ENCODE measurements at regions not wholly inside any gene's neighbourhood (a gene's known extent, or its start where the extent isn't known, plus 50 kb on each side); places are given as distances from the start of the nearest gene placed in this dataset.

DNA sequence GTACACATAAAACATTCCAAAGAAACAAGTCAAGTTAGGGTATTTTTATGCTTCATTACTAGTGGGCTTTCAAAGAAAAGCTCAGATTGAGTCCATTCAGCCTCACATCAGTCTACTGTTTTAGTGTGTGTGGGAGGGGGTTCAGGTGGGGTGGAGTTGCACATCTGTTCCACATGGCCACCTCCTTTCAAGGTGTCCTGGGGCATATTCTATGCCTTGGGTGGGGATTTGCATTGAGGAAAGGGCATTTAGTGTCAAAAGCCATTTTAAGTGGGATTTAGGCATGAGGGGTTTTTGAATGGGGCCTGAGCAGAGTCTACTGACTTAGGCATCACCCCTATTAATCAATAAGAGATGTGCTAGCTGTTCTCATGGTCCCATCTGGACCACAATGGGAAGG lies 983.1 kb downstream of the TLE4 start:
- H3K4me3 ChIP-seq, result no peak overlapping the region
- no peaks in the 10 kb centered on the region for H3K36me3 ChIP-seq (ENCODE audit: insufficient read depth, low read length)
- no peak overlapping the region for H3K9ac ChIP-seq (ENCODE audit: insufficient read length)
- no peak for DNase-seq (ENCODE audit: low read depth, low spot score)
- no peak for TF ChIP-seq EZH2 (IDR thresholded peaks at IDR 0.05)
- no peak for TF ChIP-seq FOXP2 (optimal IDR thresholded peaks at IDR 0.05; ENCODE audit: control extremely low read depth, extremely low read length, insufficient read depth)
- no peak for TF ChIP-seq POLR2AphosphoS5 (IDR thresholded peaks at IDR 0.05; ENCODE audit: borderline replicate concordance, low read depth, low read length)
- H3K9me3 ChIP-seq (ENCODE audit: low read depth, low read length), result no peaks in the 10 kb centered on the region
- no peak overlapping the region for H3K27ac ChIP-seq

DNA sequence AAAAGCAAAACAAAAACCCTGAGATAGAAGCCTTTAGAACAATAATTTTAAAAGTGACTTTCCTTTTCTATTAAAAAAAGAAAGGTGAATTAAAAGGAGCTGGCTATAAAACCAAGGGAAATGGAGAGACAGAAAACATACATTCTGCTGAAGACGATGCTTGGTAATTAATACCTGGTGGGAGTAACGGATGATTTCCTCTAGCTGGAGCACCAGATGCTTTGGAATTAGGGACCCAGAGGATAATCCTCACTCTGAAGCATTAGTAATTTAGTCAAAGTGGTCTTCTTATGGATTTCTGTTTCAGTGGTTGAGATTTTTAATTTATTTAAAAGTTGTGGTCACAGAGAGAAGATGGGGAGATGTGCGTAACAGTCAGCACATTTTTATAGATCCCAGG lies 982.5 kb downstream of the TLE4 start:
- H3K9ac ChIP-seq (ENCODE audit: insufficient read length), result no peak overlapping the region
- no peak overlapping the region for H3K4me3 ChIP-seq
- no peak overlapping the region for H3K27ac ChIP-seq
- H3K9me3 ChIP-seq (ENCODE audit: low read depth, low read length), result no peaks in the 10 kb centered on the region
- no peak for DNase-seq (ENCODE audit: low read depth, low spot score)
- H3K36me3 ChIP-seq (ENCODE audit: insufficient read depth, low read length), result no peaks in the 10 kb centered on the region
- TF ChIP-seq EZH2 (IDR thresholded peaks at IDR 0.05) (no peak), POLR2AphosphoS5 (IDR thresholded peaks at IDR 0.05; ENCODE audit: borderline replicate concordance, low read depth, low read length) (no peak), FOXP2 (optimal IDR thresholded peaks at IDR 0.05; ENCODE audit: control extremely low read depth, extremely low read length, insufficient read depth) (no peak)

DNA sequence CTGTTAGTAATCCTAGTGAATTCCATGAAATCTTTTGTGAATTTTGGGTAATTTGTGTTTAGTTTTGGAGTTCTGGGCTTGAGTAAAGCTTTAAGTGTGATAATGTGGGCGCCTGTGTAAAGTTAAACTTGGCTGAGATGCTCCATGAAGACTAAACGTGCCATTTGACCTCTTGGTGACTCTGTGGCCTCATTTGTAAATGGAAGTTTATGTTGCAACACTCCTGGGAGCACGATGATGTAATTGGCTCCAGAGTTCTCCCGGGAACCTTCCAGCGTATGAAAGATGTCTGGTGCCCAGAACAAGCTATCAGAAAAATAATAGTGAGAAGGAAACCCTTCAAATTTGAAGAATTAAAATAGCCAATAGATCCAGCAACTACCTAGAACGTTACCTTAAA lies 981.2 kb downstream of the TLE4 start:
- H3K9me3 ChIP-seq (ENCODE audit: low read depth, low read length), result no peaks in the 10 kb centered on the region
- H3K36me3 ChIP-seq (ENCODE audit: insufficient read depth, low read length), result no peaks in the 10 kb centered on the region
- no peak for TF ChIP-seq POLR2AphosphoS5 (IDR thresholded peaks at IDR 0.05; ENCODE audit: borderline replicate concordance, low read depth, low read length)
- no peak for TF ChIP-seq FOXP2 (optimal IDR thresholded peaks at IDR 0.05; ENCODE audit: control extremely low read depth, extremely low read length, insufficient read depth)
- TF ChIP-seq EZH2 (IDR thresholded peaks at IDR 0.05), result no peak
- H3K9ac ChIP-seq (ENCODE audit: insufficient read length), result no peak overlapping the region
- DNase-seq (ENCODE audit: low read depth, low spot score), result no peak
- H3K4me3 ChIP-seq, result no peak overlapping the region
- H3K27ac ChIP-seq, result no peak overlapping the region

DNA sequence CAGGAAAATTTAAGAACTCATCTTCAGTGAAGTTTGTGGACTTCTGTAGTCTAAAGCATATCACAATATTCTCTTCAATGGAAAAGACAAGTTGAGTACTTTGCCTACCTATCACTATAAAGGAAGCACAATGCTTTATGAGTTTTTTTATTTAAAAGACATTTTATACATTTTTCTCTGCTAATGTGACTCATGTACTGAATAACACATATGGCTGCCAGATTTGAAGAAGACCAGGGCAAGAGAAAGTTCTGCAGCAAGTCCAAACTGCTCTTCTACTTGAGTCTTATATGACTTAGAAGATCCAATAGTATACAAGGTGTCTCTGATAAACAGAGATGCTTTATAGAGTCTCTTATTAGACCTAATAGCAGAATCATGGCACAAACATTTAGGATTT lies 978.4 kb downstream of the TLE4 start:
- no peaks in the 10 kb centered on the region for H3K36me3 ChIP-seq (ENCODE audit: insufficient read depth, low read length)
- no peaks in the 10 kb centered on the region for H3K9me3 ChIP-seq (ENCODE audit: low read depth, low read length)
- TF ChIP-seq POLR2AphosphoS5 (IDR thresholded peaks at IDR 0.05; ENCODE audit: borderline replicate concordance, low read depth, low read length) (no peak), FOXP2 (optimal IDR thresholded peaks at IDR 0.05; ENCODE audit: control extremely low read depth, extremely low read length, insufficient read depth) (no peak), EZH2 (IDR thresholded peaks at IDR 0.05) (no peak)
- H3K27ac ChIP-seq, result no peak overlapping the region
- H3K4me3 ChIP-seq, result no peak overlapping the region
- DNase-seq (ENCODE audit: low read depth, low spot score), result no peak
- no peak overlapping the region for H3K9ac ChIP-seq (ENCODE audit: insufficient read length)

DNA sequence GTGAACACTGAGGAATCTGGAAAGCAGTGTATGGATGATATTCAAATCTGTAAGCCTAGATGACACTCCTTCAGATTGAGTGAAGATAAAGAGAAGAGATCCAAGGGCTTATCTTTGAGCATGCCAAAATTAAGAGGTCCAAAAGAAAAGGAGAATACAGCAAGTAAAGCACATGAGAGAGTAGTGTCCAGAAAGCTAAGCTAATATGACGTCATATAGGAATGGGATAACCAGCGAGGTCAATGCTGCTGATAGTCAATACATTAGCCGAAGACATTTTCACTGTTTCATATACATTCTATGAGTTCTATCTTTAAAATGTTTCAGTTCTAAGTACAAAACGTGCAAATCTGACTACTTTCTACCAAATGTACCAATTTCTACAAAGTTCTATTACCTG lies 975.8 kb downstream of the TLE4 start:
- H3K4me3 ChIP-seq, result no peak overlapping the region
- DNase-seq (ENCODE audit: low read depth, low spot score), result no peak
- no peak overlapping the region for H3K27ac ChIP-seq
- no peak overlapping the region for H3K9ac ChIP-seq (ENCODE audit: insufficient read length)
- no peaks in the 10 kb centered on the region for H3K36me3 ChIP-seq (ENCODE audit: insufficient read depth, low read length)
- no peaks in the 10 kb centered on the region for H3K9me3 ChIP-seq (ENCODE audit: low read depth, low read length)
- TF ChIP-seq POLR2AphosphoS5 (IDR thresholded peaks at IDR 0.05; ENCODE audit: borderline replicate concordance, low read depth, low read length) (no peak), FOXP2 (optimal IDR thresholded peaks at IDR 0.05; ENCODE audit: control extremely low read depth, extremely low read length, insufficient read depth) (no peak), EZH2 (IDR thresholded peaks at IDR 0.05) (no peak)

DNA sequence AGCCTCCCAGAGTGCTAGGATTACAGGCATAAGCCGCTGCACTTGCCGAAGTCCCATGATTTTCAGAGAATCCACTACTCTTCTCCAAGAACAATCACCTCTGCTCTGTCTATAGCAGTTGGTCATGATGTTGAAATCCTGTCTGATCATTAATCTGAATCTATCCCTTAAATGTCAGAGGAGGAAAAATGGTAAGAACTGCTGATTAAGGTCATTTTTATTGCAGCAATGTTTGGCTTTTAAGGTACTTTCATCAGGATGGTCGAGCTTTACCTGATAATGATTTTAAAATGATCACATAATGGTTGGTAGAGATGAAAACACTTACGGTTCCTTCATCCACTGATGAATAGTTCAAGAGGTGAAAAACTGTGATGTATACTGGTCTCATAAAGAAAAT lies 968.6 kb downstream of the TLE4 start:
- no peak overlapping the region for H3K9ac ChIP-seq (ENCODE audit: insufficient read length)
- H3K9me3 ChIP-seq (ENCODE audit: low read depth, low read length), result no peaks in the 10 kb centered on the region
- TF ChIP-seq EZH2 (IDR thresholded peaks at IDR 0.05) (no peak), POLR2AphosphoS5 (IDR thresholded peaks at IDR 0.05; ENCODE audit: borderline replicate concordance, low read depth, low read length) (no peak), FOXP2 (optimal IDR thresholded peaks at IDR 0.05; ENCODE audit: control extremely low read depth, extremely low read length, insufficient read depth) (no peak)
- no peak overlapping the region for H3K27ac ChIP-seq
- no peak overlapping the region for H3K4me3 ChIP-seq
- DNase-seq (ENCODE audit: low read depth, low spot score), result no peak
- H3K36me3 ChIP-seq (ENCODE audit: insufficient read depth, low read length), result no peaks in the 10 kb centered on the region

DNA sequence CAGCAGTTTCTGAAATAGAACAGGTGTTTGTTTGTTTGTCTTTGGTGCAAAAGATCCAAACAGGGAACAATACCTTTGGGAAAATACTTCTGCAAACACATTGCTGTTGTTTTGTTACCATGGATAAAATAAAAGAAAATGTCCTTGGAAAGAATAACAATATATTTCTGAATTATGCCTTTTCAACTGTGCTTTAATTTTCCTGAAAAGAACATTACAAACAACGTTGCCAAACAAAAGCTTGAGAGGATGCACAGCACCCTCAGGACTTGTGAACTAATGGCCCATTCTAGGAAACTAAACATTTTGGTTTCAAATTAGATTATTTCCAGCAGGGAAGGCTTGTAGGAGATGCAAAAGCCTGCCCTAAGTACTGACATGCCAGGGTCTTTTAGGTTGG lies 967.2 kb downstream of the TLE4 start:
- TF ChIP-seq POLR2AphosphoS5 (IDR thresholded peaks at IDR 0.05; ENCODE audit: borderline replicate concordance, low read depth, low read length) (no peak), EZH2 (IDR thresholded peaks at IDR 0.05) (no peak), FOXP2 (optimal IDR thresholded peaks at IDR 0.05; ENCODE audit: control extremely low read depth, extremely low read length, insufficient read depth) (no peak)
- Histone ChIP-seq H3K9ac (ENCODE audit: insufficient read length) (no peak overlapping the region), H3K9me3 (ENCODE audit: low read depth, low read length) (no peaks in the 10 kb centered on the region), H3K27ac (no peak overlapping the region), H3K36me3 (ENCODE audit: insufficient read depth, low read length) (no peaks in the 10 kb centered on the region), H3K4me3 (no peak overlapping the region)
- no peak for DNase-seq (ENCODE audit: low read depth, low spot score)

DNA sequence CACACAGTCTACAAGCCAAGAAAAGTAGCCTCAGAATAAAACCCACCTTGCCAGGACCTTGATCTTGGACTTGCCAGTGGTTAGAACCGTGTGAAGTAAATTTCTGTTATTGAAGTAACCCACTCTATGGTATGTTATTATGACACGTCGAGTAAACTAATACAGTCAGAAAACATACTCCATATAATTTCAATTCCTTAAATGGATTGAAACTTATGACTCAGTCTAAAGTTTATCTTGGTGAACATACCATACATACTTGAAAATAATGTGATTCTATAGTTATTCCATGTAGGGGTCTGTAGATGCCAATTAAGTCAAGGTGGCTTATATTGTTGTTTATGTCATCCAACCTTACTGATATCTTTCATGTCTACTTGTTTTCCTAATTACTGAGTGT lies 950.7 kb downstream of the TLE4 start:
- DNase-seq (ENCODE audit: low read depth, low spot score), result no peak
- Histone ChIP-seq H3K36me3 (ENCODE audit: insufficient read depth, low read length) (no peaks in the 10 kb centered on the region), H3K9ac (ENCODE audit: insufficient read length) (no peak overlapping the region), H3K27ac (no peak overlapping the region), H3K9me3 (ENCODE audit: low read depth, low read length) (no peaks in the 10 kb centered on the region), H3K4me3 (no peak overlapping the region)
- TF ChIP-seq FOXP2 (optimal IDR thresholded peaks at IDR 0.05; ENCODE audit: control extremely low read depth, extremely low read length, insufficient read depth), result no peak
- TF ChIP-seq EZH2 (IDR thresholded peaks at IDR 0.05), result no peak
- no peak for TF ChIP-seq POLR2AphosphoS5 (IDR thresholded peaks at IDR 0.05; ENCODE audit: borderline replicate concordance, low read depth, low read length)

DNA sequence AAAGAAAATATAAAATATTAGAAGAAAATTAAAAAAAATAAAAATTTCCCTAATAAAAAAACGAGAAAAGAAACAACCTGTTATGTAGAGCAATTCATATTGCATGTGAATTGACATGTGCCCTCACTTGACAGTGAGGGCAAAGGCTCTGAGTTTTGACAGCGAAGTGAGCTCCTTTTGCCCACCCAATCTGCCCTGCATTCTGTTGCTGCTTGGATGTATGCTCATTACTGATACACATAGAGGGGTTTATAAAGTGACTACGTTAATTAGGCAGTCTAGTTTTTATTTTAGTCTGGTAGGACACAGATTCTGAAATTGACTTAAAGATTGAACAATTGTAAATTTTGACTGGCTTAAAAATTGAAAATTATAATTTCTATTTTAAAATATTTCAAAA lies 949.4 kb downstream of the TLE4 start:
- H3K4me3 ChIP-seq, result no peak overlapping the region
- no peak for DNase-seq (ENCODE audit: low read depth, low spot score)
- TF ChIP-seq FOXP2 (optimal IDR thresholded peaks at IDR 0.05; ENCODE audit: control extremely low read depth, extremely low read length, insufficient read depth) (no peak), EZH2 (IDR thresholded peaks at IDR 0.05) (no peak), POLR2AphosphoS5 (IDR thresholded peaks at IDR 0.05; ENCODE audit: borderline replicate concordance, low read depth, low read length) (no peak)
- H3K9ac ChIP-seq (ENCODE audit: insufficient read length), result no peak overlapping the region
- no peak overlapping the region for H3K27ac ChIP-seq
- no peaks in the 10 kb centered on the region for H3K9me3 ChIP-seq (ENCODE audit: low read depth, low read length)
- no peaks in the 10 kb centered on the region for H3K36me3 ChIP-seq (ENCODE audit: insufficient read depth, low read length)
